ENCODE measurements at regions not wholly inside any gene's neighbourhood (a gene's known extent, or its start where the extent isn't known, plus 50 kb on each side); places are given as distances from the start of the nearest gene placed in this dataset.

DNA sequence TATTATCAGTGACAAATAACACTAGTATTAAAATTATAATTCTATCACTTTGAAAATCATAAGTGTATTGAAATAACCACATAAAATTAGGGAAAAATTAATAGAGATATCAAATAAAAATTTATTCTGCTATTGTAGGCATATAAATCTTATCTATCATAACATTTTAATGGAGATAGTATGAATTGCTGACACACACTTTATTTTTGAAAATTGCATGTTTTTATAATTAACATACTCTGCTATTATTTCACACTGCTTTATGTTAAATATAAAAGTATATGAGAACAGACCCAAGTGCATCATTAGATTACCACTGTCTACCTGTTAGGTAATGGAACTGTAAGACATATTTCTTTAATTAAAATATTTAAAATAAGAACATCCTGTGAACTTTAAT is 2150.2 kb downstream of the ARAP2 start:
- no peak for DNase-seq
- intact Hi-C loops (cut with micrococcal nuclease) = no loop called here
- TF ChIP-seq, protein P1, sequence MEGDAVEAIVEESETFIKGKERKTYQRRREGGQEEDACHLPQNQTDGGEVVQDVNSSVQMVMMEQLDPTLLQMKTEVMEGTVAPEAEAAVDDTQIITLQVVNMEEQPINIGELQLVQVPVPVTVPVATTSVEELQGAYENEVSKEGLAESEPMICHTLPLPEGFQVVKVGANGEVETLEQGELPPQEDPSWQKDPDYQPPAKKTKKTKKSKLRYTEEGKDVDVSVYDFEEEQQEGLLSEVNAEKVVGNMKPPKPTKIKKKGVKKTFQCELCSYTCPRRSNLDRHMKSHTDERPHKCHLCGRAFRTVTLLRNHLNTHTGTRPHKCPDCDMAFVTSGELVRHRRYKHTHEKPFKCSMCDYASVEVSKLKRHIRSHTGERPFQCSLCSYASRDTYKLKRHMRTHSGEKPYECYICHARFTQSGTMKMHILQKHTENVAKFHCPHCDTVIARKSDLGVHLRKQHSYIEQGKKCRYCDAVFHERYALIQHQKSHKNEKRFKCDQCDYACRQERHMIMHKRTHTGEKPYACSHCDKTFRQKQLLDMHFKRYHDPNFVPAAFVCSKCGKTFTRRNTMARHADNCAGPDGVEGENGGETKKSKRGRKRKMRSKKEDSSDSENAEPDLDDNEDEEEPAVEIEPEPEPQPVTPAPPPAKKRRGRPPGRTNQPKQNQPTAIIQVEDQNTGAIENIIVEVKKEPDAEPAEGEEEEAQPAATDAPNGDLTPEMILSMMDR (IDR thresholded peaks at IDR 0.05) = no peak
- Histone ChIP-seq H3K9me3 (replicated peaks in 1 of 2; ENCODE audit: control insufficient read depth in 1 of 2, insufficient read depth in 1 of 2, low read length in 2 of 2) (no peaks in the 10 kb centered on the region), H3K79me2 (ENCODE audit: insufficient read depth, low read length) (no peaks in the 10 kb centered on the region), H3K36me3 (replicated peaks in 1 of 2; ENCODE audit: control insufficient read depth in 1 of 2, insufficient read depth in 2 of 2, low read length in 2 of 2) (no peaks in the 10 kb centered on the region), H4K20me1 (ENCODE audit: insufficient read depth, low read length) (no peaks in the 10 kb centered on the region), H3K4me2 (replicated peaks; ENCODE audit: extremely low read depth, low read length, poor library complexity, severe bottlenecking) (no peak overlapping the region), H3K27me3 (ENCODE audit: control insufficient read depth in 2 of 2, insufficient read depth in 2 of 2, low read length in 2 of 2) (no peaks in the 10 kb centered on the region), H3K27ac (ENCODE audit: low read depth in 1 of 2, low read length in 2 of 2) (no peak overlapping the region), H3K9ac (ENCODE audit: insufficient read depth, low read length, poor library complexity, severe bottlenecking) (no peak overlapping the region), H3K4me1 (ENCODE audit: control insufficient read depth in 1 of 2, insufficient read depth in 2 of 2, low read length in 2 of 2) (no peaks in the 10 kb centered on the region), H2AFZ (ENCODE audit: insufficient read depth, low read depth, low read length, poor library complexity, severe bottlenecking) (no peak overlapping the region), H3K4me3 (replicated peaks in 1 of 3; ENCODE audit: low read depth in 2 of 3, low read length in 3 of 3) (no peak overlapping the region)
- Mint-ChIP-seq H3K9me3 (peaks cover 0 to under 1% (median 0%) of the 10 kb centered on the region in 7 donors), H3K4me1 (no peaks in the 10 kb centered on the region), H3K36me3 (no peaks in the 10 kb centered on the region), H3K27me3 (ENCODE audit: low read depth in 3 of 3) (no peaks in the 10 kb centered on the region), H3K4me3 (no peak overlapping the region), H3K27ac (no peak overlapping the region)

DNA sequence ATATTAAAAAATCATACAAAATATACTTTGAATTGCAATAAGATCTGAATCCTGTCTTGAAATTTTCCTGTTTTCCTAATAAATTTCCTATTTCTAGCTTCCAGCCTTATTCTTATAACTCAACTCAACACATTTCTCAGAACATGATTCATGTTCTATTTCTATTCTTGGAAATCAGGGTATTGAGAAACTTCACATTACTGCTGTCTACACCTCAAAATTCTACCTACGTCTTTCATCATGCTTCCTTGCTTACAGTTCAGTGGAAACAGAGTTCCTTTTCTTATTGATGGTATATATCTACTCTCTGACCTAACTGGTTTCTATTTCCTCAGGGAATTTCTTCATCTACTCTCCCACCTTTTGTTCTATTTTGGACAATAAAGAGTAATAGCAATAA is 2139.0 kb downstream of the ARAP2 start:
- Histone ChIP-seq H3K79me2 (ENCODE audit: insufficient read depth, low read length) (no peaks in the 10 kb centered on the region), H4K20me1 (ENCODE audit: insufficient read depth, low read length) (no peaks in the 10 kb centered on the region), H3K9ac (ENCODE audit: insufficient read depth, low read length, poor library complexity, severe bottlenecking) (no peak overlapping the region), H3K27me3 (ENCODE audit: control insufficient read depth in 2 of 2, insufficient read depth in 2 of 2, low read length in 2 of 2) (no peaks in the 10 kb centered on the region), H3K4me3 (replicated peaks in 1 of 3; ENCODE audit: low read depth in 2 of 3, low read length in 3 of 3) (no peak overlapping the region), H3K4me2 (replicated peaks; ENCODE audit: extremely low read depth, low read length, poor library complexity, severe bottlenecking) (no peak overlapping the region), H3K4me1 (ENCODE audit: control insufficient read depth in 1 of 2, insufficient read depth in 2 of 2, low read length in 2 of 2) (no peaks in the 10 kb centered on the region), H3K9me3 (replicated peaks in 1 of 2; ENCODE audit: control insufficient read depth in 1 of 2, insufficient read depth in 1 of 2, low read length in 2 of 2) (no peaks in the 10 kb centered on the region), H3K27ac (ENCODE audit: low read depth in 1 of 2, low read length in 2 of 2) (no peak overlapping the region), H2AFZ (ENCODE audit: insufficient read depth, low read depth, low read length, poor library complexity, severe bottlenecking) (no peak overlapping the region), H3K36me3 (replicated peaks in 1 of 2; ENCODE audit: control insufficient read depth in 1 of 2, insufficient read depth in 2 of 2, low read length in 2 of 2) (no peaks in the 10 kb centered on the region)
- TF ChIP-seq, protein P1 (IDR thresholded peaks at IDR 0.05) = no peak
- Mint-ChIP-seq H3K36me3 (no peaks in the 10 kb centered on the region), H3K4me3 (no peak overlapping the region), H3K27ac (no peak overlapping the region), H3K9me3 (no peaks in the 10 kb centered on the region), H3K27me3 (ENCODE audit: low read depth in 3 of 3) (peaks cover 0 to 2% (median 0%) of the 10 kb centered on the region in 3 donors), H3K4me1 (no peaks in the 10 kb centered on the region)
- intact Hi-C loops (cut with micrococcal nuclease) = no loop called here
- no peak for DNase-seq
- WGBS (ENCODE audit: insufficient coverage) = no CpG with 5 or more reads among the region's 1 CpG
